Skeletal muscle tissue (tissue), 4 donors: ENCODE measurements at regions not wholly inside any gene's neighbourhood (a gene's known extent, or its start where the extent isn't known, plus 50 kb on each side); places are given as distances from the start of the nearest gene placed in this dataset. TPM values are rescaled to one million over a fixed set of nuclear protein-coding genes. Genes with fewer than 3 reads are reported as not detected.
A peak's percentile ranks its signal among the peaks of the same experiment; 100 is the strongest.

ENCODE experiments used
- H3K27ac ChIP-seq: one replicate; pipeline ENCODE4 v1.7.0; 2013; ENCODE audit warnings: mild to moderate bottlenecking, low read depth, low read length, inconsistent platforms
- H3K27me3 ChIP-seq, 3 donors: one replicate each; pipeline ENCODE4 v1.7.0; 2013; ENCODE audit warnings: low read length in 3 of 3; ENCODE audit not compliant: control insufficient read depth in 3 of 3, insufficient read depth in 3 of 3
- H3K36me3 ChIP-seq, 3 donors: one replicate each; pipeline ENCODE4 v1.7.0; 2013; ENCODE audit warnings: low read length in 3 of 3; ENCODE audit not compliant: control insufficient read depth in 3 of 3, insufficient read depth in 3 of 3
- H3K4me1 ChIP-seq, 3 donors: one replicate each; pipeline ENCODE4 v1.7.0; 2013; ENCODE audit warnings: low read length in 3 of 3, mild to moderate bottlenecking in 3 of 3; ENCODE audit not compliant: control insufficient read depth in 3 of 3, insufficient read depth in 3 of 3
- H3K4me3 ChIP-seq, 3 donors: one replicate each; pipeline ENCODE4 v1.7.0; 2013; ENCODE audit warnings: low read length in 3 of 3
- H3K9ac ChIP-seq, 3 donors: one replicate each; pipeline ENCODE4 v1.7.0; 2013; ENCODE audit warnings: low read length in 3 of 3, mild to moderate bottlenecking in 3 of 3, moderate library complexity in 2 of 3, low read depth in 1 of 3
- H3K9me3 ChIP-seq, 3 donors: one replicate each; pipeline ENCODE4 v1.7.0; 2013; ENCODE audit warnings: low read length in 3 of 3; ENCODE audit not compliant: control insufficient read depth in 3 of 3
- small RNA-seq: library from RNA; depleted of rRNA; stranded (forward); fragments of <200 nt; gene quantifications from one replicate; pipeline ENCODE3, GENCODE V24; 2014
- donor health status: Osteomylitis.

- H3K36me3 ChIP-seq = no peaks in the 10 kb centered on the region
- H3K27ac ChIP-seq = no peak overlapping the region
- H3K4me3 ChIP-seq = no peak overlapping the region
- no peaks in the 10 kb centered on the region for H3K27me3 ChIP-seq
- H3K4me1 ChIP-seq = peaks cover 2 to 30% (median 6%) of the 10 kb centered on the region in 3 donors
- no peaks in the 10 kb centered on the region for H3K9me3 ChIP-seq
- H3K9ac ChIP-seq = no peak overlapping the region
Observed at GRCh38 chr1:110280804-110281203, 58.4 kb upstream of the RBM15 start.

GRCh38 chr1:110281363-110282290 lies 57.5 kb upstream of the RBM15 start:
- Histone ChIP-seq H3K4me3 (no peak overlapping the region), H3K27me3 (no peaks in the 10 kb centered on the region), H3K4me1 (peaks cover 2 to 31% (median 6%) of the 10 kb centered on the region in 3 donors), H3K9me3 (no peaks in the 10 kb centered on the region), H3K36me3 (no peaks in the 10 kb centered on the region), H3K27ac (no peak overlapping the region), H3K9ac (no peak overlapping the region)

GRCh38 chr1:110282395-110282794 lies 56.8 kb upstream of the RBM15 start:
- Histone ChIP-seq H3K9ac (no peak overlapping the region), H3K27ac (no peak overlapping the region), H3K9me3 (no peaks in the 10 kb centered on the region), H3K4me1 (peaks cover 2 to 35% (median 6%) of the 10 kb centered on the region in 3 donors), H3K27me3 (no peaks in the 10 kb centered on the region), H3K36me3 (no peaks in the 10 kb centered on the region), H3K4me3 (no peak overlapping the region)

- Histone ChIP-seq H3K4me1 (peaks cover 4 to 40% (median 6%) of the 10 kb centered on the region in 3 donors), H3K27me3 (no peaks in the 10 kb centered on the region), H3K4me3 (no peak overlapping the region), H3K27ac (peak overlapping the region; percentile 25), H3K9ac (no peak overlapping the region), H3K9me3 (no peaks in the 10 kb centered on the region), H3K36me3 (no peaks in the 10 kb centered on the region)
Observed at GRCh38 chr1:110283677-110284076, 55.5 kb upstream of the RBM15 start.

- no peak overlapping the region for H3K9ac ChIP-seq
- H3K27me3 ChIP-seq = no peaks in the 10 kb centered on the region
- peaks cover 4 to 40% (median 6%) of the 10 kb centered on the region in 3 donors for H3K4me1 ChIP-seq
- no peaks in the 10 kb centered on the region for H3K36me3 ChIP-seq
- H3K9me3 ChIP-seq = no peaks in the 10 kb centered on the region
- no peak overlapping the region for H3K27ac ChIP-seq
- H3K4me3 ChIP-seq = no peak overlapping the region
Observed at GRCh38 chr1:110285316-110285715, 53.9 kb upstream of the RBM15 start.

- no peak overlapping the region for H3K4me3 ChIP-seq
- peak overlapping the region; percentile 58 for H3K27ac ChIP-seq
- H3K9ac ChIP-seq = peak overlapping the region in 1 of 3 donors; percentile 14
- H3K27me3 ChIP-seq = no peaks in the 10 kb centered on the region
- H3K4me1 ChIP-seq = peaks cover 4 to 38% (median 10%) of the 10 kb centered on the region in 3 donors
- H3K36me3 ChIP-seq = no peaks in the 10 kb centered on the region
- no peaks in the 10 kb centered on the region for H3K9me3 ChIP-seq
Observed at GRCh38 chr1:110286564-110286963, 52.6 kb upstream of the RBM15 start.

GRCh38 chr1:110288111-110288510 lies 51.1 kb upstream of the RBM15 start:
- H3K9me3 ChIP-seq = no peaks in the 10 kb centered on the region
- peaks cover 2 to 23% (median 7%) of the 10 kb centered on the region in 3 donors for H3K4me1 ChIP-seq
- H3K36me3 ChIP-seq = no peaks in the 10 kb centered on the region
- no peak overlapping the region for H3K9ac ChIP-seq
- no peak overlapping the region for H3K4me3 ChIP-seq
- H3K27ac ChIP-seq = no peak overlapping the region
- H3K27me3 ChIP-seq = no peaks in the 10 kb centered on the region

Small RNA genes lying in the stretch of these regions (small RNA-seq; reads per million reads assigned to genes)
- gene RF00402 = not detected
